ENCODE measurements at regions not wholly inside any gene's neighbourhood (a gene's known extent, or its start where the extent isn't known, plus 50 kb on each side); places are given as distances from the start of the nearest gene placed in this dataset.

DNA sequence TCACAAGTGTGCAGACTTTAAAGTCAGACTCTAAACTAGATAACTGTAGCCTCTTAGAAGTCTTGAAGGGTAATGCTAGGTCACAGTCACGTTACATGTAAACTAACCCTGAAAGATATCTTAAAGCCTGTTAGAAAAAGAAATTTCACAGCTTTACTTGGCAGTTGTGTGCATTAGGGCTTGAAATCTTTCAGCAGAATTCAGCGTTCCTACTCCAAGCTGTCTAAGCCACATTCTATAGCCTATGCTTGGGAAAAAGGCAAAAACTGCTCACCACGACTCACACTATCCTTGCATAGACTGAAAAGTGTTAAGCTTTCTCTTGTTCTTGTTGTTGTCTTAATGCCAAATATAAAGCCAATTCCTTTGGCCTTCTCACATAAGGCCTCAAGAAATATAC, 338.0 kb upstream of the SASH1 start:
- TF ChIP-seq CTCF (IDR thresholded peaks at IDR 0.05; ENCODE audit: insufficient read depth, low read length): no peak
- TF ChIP-seq, protein P1, sequence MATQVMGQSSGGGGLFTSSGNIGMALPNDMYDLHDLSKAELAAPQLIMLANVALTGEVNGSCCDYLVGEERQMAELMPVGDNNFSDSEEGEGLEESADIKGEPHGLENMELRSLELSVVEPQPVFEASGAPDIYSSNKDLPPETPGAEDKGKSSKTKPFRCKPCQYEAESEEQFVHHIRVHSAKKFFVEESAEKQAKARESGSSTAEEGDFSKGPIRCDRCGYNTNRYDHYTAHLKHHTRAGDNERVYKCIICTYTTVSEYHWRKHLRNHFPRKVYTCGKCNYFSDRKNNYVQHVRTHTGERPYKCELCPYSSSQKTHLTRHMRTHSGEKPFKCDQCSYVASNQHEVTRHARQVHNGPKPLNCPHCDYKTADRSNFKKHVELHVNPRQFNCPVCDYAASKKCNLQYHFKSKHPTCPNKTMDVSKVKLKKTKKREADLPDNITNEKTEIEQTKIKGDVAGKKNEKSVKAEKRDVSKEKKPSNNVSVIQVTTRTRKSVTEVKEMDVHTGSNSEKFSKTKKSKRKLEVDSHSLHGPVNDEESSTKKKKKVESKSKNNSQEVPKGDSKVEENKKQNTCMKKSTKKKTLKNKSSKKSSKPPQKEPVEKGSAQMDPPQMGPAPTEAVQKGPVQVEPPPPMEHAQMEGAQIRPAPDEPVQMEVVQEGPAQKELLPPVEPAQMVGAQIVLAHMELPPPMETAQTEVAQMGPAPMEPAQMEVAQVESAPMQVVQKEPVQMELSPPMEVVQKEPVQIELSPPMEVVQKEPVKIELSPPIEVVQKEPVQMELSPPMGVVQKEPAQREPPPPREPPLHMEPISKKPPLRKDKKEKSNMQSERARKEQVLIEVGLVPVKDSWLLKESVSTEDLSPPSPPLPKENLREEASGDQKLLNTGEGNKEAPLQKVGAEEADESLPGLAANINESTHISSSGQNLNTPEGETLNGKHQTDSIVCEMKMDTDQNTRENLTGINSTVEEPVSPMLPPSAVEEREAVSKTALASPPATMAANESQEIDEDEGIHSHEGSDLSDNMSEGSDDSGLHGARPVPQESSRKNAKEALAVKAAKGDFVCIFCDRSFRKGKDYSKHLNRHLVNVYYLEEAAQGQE (IDR thresholded peaks at IDR 0.05; ENCODE audit: insufficient replicate concordance, low read depth): no peak
- TF ChIP-seq GABPA (IDR thresholded peaks at IDR 0.05; ENCODE audit: low read depth): no peak
- TF ChIP-seq POLR2AphosphoS5 (IDR thresholded peaks at IDR 0.05; ENCODE audit: low read depth): no peak

Data from HL-60 (cell line).